GM18517 (cell line): ENCODE measurements at regions not wholly inside any gene's neighbourhood (a gene's known extent, or its start where the extent isn't known, plus 50 kb on each side); places are given as distances from the start of the nearest gene placed in this dataset.

Experiments
- ATAC-seq: cut with Tn5 transposase; IDR thresholded peaks from one replicate; pipeline ENCODE4 v1.9.1; 2021; ENCODE audit warnings: mild to moderate bottlenecking, moderate library complexity; ENCODE audit not compliant: unreplicated experiment

DNA sequence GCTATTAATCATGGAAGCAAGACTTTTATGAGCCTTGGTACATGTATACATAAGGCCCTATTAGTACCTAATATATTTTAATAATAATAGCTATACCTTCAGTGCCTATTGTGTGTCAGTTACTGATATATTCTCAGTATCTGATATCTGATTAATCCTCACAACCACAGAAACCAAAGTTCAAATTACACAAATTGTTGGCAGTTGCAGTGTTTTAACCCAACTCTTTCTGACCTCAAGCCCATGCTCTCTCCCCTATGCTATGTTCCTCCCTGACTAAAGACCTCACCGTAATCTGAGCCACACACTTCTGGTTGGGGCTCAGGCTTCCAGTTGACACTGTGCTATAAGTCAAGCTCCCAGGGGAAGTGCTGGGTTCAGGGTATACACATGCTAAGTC is 214.4 kb downstream of the SPTSSA start:
- ATAC-seq: no peak

DNA sequence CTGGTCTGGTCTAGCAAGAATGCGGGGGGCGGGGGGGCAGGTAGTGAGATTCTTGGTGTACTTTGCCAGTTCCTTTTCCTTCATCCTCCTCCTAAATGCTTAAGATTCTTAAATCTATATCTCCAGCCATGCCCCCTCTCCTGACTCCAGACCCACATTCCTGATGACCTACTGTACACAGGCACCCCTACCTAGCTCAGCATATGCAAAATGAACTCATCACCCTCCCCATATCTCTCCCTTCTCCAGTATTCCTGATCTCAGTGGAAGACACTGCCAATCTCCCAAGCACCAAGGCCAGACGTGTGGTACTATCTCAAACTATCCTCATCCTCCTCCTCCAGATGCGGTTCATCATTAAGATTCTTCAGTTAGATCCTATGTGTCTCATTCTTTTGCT is 215.8 kb downstream of the SPTSSA start:
- no peak for ATAC-seq

DNA sequence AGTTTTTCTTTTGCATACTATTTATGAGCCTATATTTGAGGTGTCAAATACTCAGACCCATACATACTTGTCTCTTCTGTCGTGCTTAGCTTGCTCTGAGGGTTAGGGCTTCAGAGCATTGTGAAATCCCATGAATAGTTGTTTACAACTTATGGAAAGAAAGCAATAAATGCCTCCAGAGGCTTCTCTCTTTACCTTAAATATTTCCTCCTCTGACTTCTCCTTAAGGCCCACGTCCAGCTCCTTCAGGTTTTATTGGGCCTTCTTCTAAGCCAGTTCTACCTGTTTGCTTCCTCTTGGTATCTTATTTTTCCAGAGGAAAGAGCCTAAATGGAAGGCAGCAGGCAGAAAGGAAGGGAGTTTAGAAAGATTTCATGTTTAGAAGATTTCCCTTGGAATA is 218.6 kb downstream of the SPTSSA start:
- no peak for ATAC-seq

DNA sequence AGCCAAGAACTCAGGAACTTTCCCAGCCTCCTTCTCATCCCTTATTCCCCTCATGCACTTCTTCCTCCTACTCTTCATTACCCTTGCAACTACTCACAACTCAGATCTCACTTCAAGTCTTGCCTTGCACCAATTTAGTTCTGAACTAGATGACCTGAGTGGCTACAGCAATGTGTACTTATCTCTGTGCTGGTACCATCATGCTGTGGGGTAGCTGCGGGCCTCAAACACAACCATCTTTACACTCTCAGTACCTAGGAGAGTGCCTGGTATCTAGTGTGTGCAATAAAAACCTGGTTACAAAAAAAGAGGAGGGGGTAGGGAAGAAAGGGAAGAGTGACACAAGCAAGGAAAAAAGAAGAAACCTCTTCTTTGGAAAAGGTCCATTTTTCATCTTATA is 219.0 kb downstream of the SPTSSA start:
- no peak for ATAC-seq

DNA sequence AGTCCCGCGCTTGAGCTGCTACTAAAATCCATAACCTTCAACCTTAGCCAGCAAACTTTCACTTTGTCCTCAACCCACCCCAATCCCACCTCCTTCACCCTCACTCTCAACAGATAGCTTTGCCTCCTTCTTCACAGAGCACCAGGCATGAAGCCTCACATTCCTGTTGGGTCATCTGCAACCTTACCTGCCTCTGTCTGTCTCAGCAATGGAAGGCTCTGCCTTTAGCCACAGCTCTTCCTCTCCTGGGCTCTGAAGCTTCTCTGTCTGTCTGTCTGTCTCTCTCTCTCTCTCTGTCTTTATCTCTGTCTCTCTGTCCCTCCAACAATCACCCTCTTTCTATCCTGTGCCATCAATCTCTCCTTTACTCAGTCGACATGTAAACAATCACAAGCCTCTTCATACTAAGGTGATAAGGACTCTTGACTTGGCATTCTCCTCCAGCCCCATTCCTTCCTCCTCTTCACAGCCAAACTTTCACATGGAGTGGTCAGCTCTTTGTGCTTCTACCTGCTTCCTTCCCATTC is 220.8 kb downstream of the SPTSSA start:
- no peak for ATAC-seq

- ATAC-seq: no peak
Measured at GRCh38 chr14:34238610-34239009, 223.4 kb downstream of the SPTSSA start.

GRCh38 chr14:34237677-34238076 is 224.4 kb downstream of the SPTSSA start:
- ATAC-seq: no peak

DNA sequence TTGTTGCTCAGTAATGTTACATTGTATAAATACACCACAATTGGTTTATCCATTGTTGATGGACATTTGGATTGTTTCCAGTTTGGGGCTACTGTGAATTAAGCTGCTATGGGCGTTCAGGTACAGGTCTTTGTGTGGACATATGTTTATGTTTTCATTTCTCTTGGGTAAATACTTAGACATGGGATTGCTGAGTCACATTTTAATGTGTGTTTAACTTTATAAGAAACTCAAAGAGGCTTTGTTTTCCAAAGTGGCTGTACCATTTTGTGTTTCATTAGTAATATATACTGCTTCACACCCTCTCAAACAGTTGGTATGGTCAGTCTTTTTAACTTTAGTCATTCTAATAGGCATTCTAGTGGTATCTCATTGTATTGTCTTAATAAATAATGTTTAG is 225.0 kb downstream of the SPTSSA start:
- ATAC-seq: no peak

- no peak for ATAC-seq
Measured at GRCh38 chr14:34235643-34236300, 226.3 kb downstream of the SPTSSA start.

DNA sequence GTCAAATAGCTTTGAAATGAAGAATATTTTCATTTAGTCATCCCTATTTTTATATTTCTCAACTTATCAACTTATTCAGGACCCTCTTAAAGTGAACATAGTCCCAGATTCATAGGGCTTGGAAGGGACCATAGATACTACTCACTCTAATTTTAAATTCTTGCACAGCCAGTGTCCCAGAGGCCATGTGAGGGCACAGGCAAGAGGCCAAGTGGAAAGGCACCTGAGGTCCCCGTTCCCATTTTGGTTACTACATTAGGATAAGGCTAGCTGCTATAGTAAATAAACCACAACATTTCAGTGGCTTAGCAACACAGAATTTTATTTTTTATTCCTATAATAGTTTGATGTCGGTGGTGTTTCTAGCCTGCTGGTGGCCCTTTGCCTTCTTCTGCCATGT is 227.8 kb downstream of the SPTSSA start:
- no peak for ATAC-seq

- ATAC-seq: no peak
Measured at GRCh38 chr14:34233619-34234018, 228.4 kb downstream of the SPTSSA start.

DNA sequence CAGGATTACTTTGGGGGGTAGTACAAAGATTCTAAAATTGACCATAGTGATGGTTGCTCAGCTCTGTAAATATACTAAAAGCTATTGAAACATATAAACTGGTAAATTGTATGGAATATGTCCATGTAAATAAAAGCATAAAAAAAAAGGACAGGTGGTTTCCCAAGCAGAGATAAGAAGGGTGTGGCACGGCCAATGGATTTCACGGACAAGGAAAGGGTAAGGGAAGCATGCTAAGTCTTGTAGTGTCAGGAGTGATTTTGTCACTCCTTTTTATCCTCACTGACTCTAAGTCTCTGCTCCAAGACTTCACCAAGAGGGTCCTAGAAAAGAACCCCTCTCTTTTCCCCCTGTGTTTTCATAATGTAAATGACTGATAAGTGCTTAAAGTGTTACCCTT is 229.2 kb downstream of the SPTSSA start:
- no peak for ATAC-seq

GRCh38 chr14:34231626-34232025 is 230.4 kb downstream of the SPTSSA start:
- ATAC-seq: no peak

- ATAC-seq: no peak
Measured at GRCh38 chr14:34229140-34229539, 232.9 kb downstream of the SPTSSA start.

DNA sequence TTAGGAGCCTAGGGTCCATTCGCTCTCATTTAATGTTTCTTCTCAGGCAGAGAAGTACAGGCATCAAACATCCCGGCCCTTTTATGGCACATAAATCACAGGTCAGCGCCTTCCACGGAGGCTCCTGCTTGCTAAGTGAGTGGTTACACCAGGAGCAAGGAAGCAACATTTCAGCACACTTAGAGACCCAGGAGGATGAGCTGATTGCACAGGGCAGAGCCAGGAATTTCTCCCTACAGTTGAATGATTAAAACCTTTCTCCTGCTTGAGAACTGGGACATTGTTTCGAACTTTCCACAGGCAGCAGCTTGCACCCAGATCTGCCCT is 233.4 kb downstream of the SPTSSA start:
- no peak for ATAC-seq

GRCh38 chr14:34227834-34228649 is 234.0 kb downstream of the SPTSSA start:
- no peak for ATAC-seq

GRCh38 chr14:34224221-34224620 is 237.8 kb downstream of the SPTSSA start:
- no peak for ATAC-seq

DNA sequence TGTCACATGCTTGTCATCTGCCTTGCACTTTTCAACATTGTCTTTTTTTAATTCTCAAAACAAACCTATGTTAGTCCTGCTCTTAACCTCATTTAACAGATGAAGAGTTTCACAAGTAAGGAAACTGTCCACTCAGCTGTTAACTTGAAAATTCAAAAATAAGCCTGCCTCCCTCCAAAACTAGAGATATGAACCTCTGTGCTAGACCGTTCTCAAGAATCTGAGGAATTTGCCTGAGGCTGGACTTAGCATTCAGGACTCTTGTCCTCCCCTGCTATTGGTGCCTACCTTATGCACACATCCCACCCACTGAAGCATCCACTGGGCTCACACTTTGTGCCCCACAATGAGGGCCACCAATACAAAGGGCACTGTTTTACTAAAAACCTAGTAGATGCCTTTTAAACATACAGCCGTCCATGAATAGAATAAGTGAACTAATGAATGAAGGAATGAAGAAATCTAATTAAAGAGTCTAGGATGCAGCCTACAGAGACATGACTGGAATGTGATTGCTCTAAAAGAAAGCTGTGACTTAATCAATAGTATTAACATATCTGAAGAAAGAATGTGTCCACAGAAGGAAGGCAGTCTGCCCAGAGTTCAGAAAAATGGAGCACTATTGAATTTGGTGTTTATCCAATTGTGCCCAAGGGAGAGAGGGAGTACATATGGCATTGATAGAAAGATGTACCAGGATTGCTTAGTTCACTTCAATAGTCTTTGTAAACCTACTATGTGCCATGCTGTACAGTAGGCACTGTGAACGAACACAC is 238.5 kb downstream of the SPTSSA start:
- no peak for ATAC-seq

DNA sequence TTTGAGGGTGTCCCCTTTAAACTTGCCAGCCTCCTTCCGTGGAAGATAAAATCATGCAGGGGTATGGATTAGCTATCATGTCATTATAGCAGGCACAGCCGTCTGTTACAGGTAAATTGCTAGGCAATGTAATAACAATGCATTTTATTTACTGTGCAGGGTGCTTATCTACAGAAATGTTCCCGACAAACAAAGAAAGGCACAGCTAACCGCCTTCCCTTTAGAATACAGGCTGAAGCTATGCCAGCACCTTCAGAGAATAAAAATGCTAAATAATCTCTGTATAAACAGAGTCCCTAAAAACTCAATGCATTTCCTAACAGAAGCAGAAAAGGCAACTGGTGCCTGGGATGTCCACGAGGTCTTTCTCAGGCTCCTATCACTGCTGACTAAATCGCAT is 239.2 kb downstream of the SPTSSA start:
- no peak for ATAC-seq

GRCh38 chr14:34222122-34222521 is 239.9 kb downstream of the SPTSSA start:
- ATAC-seq: no peak

- no peak for ATAC-seq
Measured at GRCh38 chr14:34220921-34221320, 241.1 kb downstream of the SPTSSA start.

DNA sequence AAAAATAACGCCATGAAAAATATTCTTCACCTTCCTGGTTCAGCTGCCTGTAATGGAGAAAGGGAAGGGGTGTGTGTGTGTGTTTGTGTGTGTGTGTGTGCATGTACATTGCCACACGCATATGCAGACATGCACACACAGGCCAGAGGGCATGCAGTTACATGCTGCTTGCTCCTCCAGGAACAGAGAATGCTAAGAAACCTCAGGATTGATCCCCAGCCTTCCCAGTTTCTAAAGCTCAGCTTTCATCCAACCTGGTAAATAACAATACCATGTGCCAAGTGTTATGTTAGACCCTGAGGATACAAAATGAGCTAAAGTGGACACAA is 241.7 kb downstream of the SPTSSA start:
- ATAC-seq: no peak
